Neural cell (in vitro differentiated cells): ENCODE measurements at regions not wholly inside any gene's neighbourhood (a gene's known extent, or its start where the extent isn't known, plus 50 kb on each side); places are given as distances from the start of the nearest gene placed in this dataset.

ENCODE experiments used
- H2AFZ ChIP-seq: fragments of 200-600, 300-800 bp; sonication (generic), shearing (Covaris generic); 2 replicates; pipeline ENCODE4 v1.6.0; 2014; ENCODE audit warnings: low read depth, mild to moderate bottlenecking, antibody characterized with exemption, low read length, moderate library complexity
- H3F3A ChIP-seq: fragments of 200-600 bp; shearing (Covaris generic); 2 replicates; pipeline ENCODE4 v1.6.1; 2016; ENCODE audit warnings: mild to moderate bottlenecking, moderate library complexity, mixed read lengths, antibody characterized with exemption, low read length; ENCODE audit not compliant: insufficient read depth, poor library complexity, severe bottlenecking
- H3K27ac ChIP-seq: fragments of 200-600, 300-800 bp; sonication (generic), shearing (Covaris generic); 2 replicates; pipeline ENCODE4 v1.5.1; 2014; ENCODE audit warnings: mild to moderate bottlenecking, low read length, moderate library complexity
- H3K27me3 ChIP-seq: fragments of 300-800, 200-600 bp; sonication (generic), shearing (Covaris generic); 2 replicates; pipeline ENCODE4 v1.6.0; 2014; ENCODE audit warnings: mild to moderate bottlenecking, low read depth, low read length, moderate library complexity; ENCODE audit not compliant: insufficient read depth
- H3K36me3 ChIP-seq: fragments of 300-800, 200-600 bp; sonication (generic), shearing (Covaris generic); 2 replicates; pipeline ENCODE4 v1.5.1; 2014; ENCODE audit warnings: mild to moderate bottlenecking, antibody characterized with exemption, low read length, moderate library complexity; ENCODE audit not compliant: insufficient read depth
- H3K4me2 ChIP-seq: fragments of 300-800, 200-600 bp; sonication (generic), shearing (Covaris generic); 2 replicates; pipeline ENCODE4 v1.6.0; 2014; ENCODE audit warnings: mild to moderate bottlenecking, low read length
- H3K4me3 ChIP-seq: fragments of 300-800, 200-600 bp; sonication (generic), shearing (Covaris generic); 2 replicates; pipeline ENCODE4 v1.5.1; 2014; ENCODE audit warnings: mild to moderate bottlenecking, low read length, moderate library complexity
- H3K79me2 ChIP-seq: fragments of 200-600 bp; shearing (Covaris generic); replicated peaks from 2 replicates; pipeline ENCODE4 v1.6.0; 2014; ENCODE audit warnings: mild to moderate bottlenecking, low read length, moderate library complexity; ENCODE audit not compliant: insufficient read depth
- H3K9ac ChIP-seq: fragments of 300-800, 200-600 bp; sonication (generic), shearing (Covaris generic); 2 replicates; pipeline ENCODE4 v1.6.1; 2016; ENCODE audit warnings: mild to moderate bottlenecking, low read length, mixed read lengths
- H3K9me2 ChIP-seq: fragments of 200-600 bp; shearing (Covaris generic); 2 replicates; pipeline ENCODE4 v1.6.1; 2016; ENCODE audit warnings: mild to moderate bottlenecking, low read length, mixed read lengths; ENCODE audit not compliant: insufficient read depth
- H3K9me3 ChIP-seq: fragments of 200-600, 300-800 bp; sonication (generic), shearing (Covaris generic); 2 replicates; pipeline ENCODE4 v1.6.1; 2016; ENCODE audit warnings: mild to moderate bottlenecking, mixed run types, low read length, moderate library complexity, mixed read lengths
- H4K20me1 ChIP-seq: fragments of 200-600 bp; shearing (Covaris generic); 2 replicates; pipeline ENCODE4 v1.6.1; 2016; ENCODE audit warnings: mild to moderate bottlenecking, mixed run types; ENCODE audit not compliant: insufficient read depth
- CTCF ChIP-seq: fragments of 450-650 bp; IDR thresholded peaks from 2 replicates; pipeline ENCODE4 v1.5.1; 2014; ENCODE audit warnings: antibody characterized with exemption, mild to moderate bottlenecking, moderate library complexity; ENCODE audit not compliant: poor library complexity, severe bottlenecking
- EP300 ChIP-seq: fragments of 450-650 bp; conservative IDR thresholded peaks from 2 replicates; pipeline ENCODE4 v1.6.1; 2014; ENCODE audit warnings: antibody characterized with exemption, mild to moderate bottlenecking, moderate library complexity; ENCODE audit not compliant: poor library complexity, severe bottlenecking
- EZH2 ChIP-seq: fragments of 200-600, 300-800 bp; shearing (Covaris generic), sonication (generic); IDR thresholded peaks from 2 replicates; pipeline ENCODE4 v1.6.1; 2014; ENCODE audit warnings: antibody characterized with exemption, low read length, borderline replicate concordance, mild to moderate bottlenecking; ENCODE audit not compliant: insufficient read depth, poor library complexity, severe bottlenecking
- MXI1 ChIP-seq: fragments of 450-650 bp; conservative IDR thresholded peaks from 2 replicates; pipeline ENCODE4 v1.6.1; 2014; ENCODE audit warnings: antibody characterized with exemption, mild to moderate bottlenecking; ENCODE audit not compliant: poor library complexity, severe bottlenecking
- POLR2AphosphoS5 ChIP-seq: IDR thresholded peaks from 2 replicates; pipeline ENCODE4 v1.6.1; 2012
- RAD21 ChIP-seq: fragments of 450-650 bp; conservative IDR thresholded peaks from 2 replicates; pipeline ENCODE4 v1.6.1; 2014; ENCODE audit warnings: antibody characterized with exemption, mild to moderate bottlenecking, moderate library complexity
- REST ChIP-seq: IDR thresholded peaks from 2 replicates; pipeline ENCODE4 v1.6.1; 2012; ENCODE audit warnings: borderline replicate concordance
- SMC3 ChIP-seq: fragments of 450-650 bp; conservative IDR thresholded peaks from 2 replicates; pipeline ENCODE4 v1.6.1; 2014; ENCODE audit warnings: antibody characterized with exemption, mild to moderate bottlenecking, moderate library complexity; ENCODE audit not compliant: poor library complexity
- TAF1 ChIP-seq: IDR thresholded peaks from 2 replicates; pipeline ENCODE4 v1.6.1; 2012; ENCODE audit warnings: low read depth

- H3K27ac ChIP-seq, result no peak overlapping the region
- no peak overlapping the region for H2AFZ ChIP-seq
- TF ChIP-seq RAD21 (no peak), EZH2 (no peak), SMC3 (no peak), CTCF (no peak), MXI1 (no peak), REST (no peak), EP300 (no peak), POLR2AphosphoS5 (no peak), TAF1 (no peak)
- no peaks in the 10 kb centered on the region for H4K20me1 ChIP-seq
- no peaks in the 10 kb centered on the region for H3K9me2 ChIP-seq
- no peak overlapping the region for H3K9ac ChIP-seq
- H3F3A ChIP-seq, result no peaks in the 10 kb centered on the region
- no peak overlapping the region for H3K4me3 ChIP-seq
- H3K9me3 ChIP-seq, result no peaks in the 10 kb centered on the region
- no peaks in the 10 kb centered on the region for H3K27me3 ChIP-seq
- no peak overlapping the region for H3K4me2 ChIP-seq
- no peaks in the 10 kb centered on the region for H3K79me2 ChIP-seq
- H3K36me3 ChIP-seq, result no peaks in the 10 kb centered on the region
These were observed 60.3 kb downstream of the UTRN start for GRCh38 chr6:144345451-144345850.

- no peaks in the 10 kb centered on the region for H3K9me3 ChIP-seq
- H3K9me2 ChIP-seq, result no peaks in the 10 kb centered on the region
- no peak overlapping the region for H2AFZ ChIP-seq
These were observed 61.7 kb downstream of the UTRN start for GRCh38 chr6:144346719-144347447.

More at GRCh38 chr6:144346719-144347447, 61.7 kb downstream of the UTRN start:
- Histone ChIP-seq H3K9ac (no peak overlapping the region), H3K4me3 (no peak overlapping the region), H3K27ac (no peak overlapping the region), H3K27me3 (no peaks in the 10 kb centered on the region), H3K36me3 (no peaks in the 10 kb centered on the region), H3K79me2 (no peaks in the 10 kb centered on the region), H3F3A (no peaks in the 10 kb centered on the region), H3K4me2 (no peak overlapping the region), H4K20me1 (no peaks in the 10 kb centered on the region)
- TF ChIP-seq RAD21 (no peak), CTCF (no peak), REST (no peak), SMC3 (no peak), MXI1 (no peak), TAF1 (no peak), POLR2AphosphoS5 (no peak), EZH2 (no peak), EP300 (no peak)
